Mucosa of stomach (tissue), 1 donor: ENCODE measurements at regions not wholly inside any gene's neighbourhood (a gene's known extent, or its start where the extent isn't known, plus 50 kb on each side); places are given as distances from the start of the nearest gene placed in this dataset.

Experiments
- H3K27me3 ChIP-seq: one replicate; pipeline ENCODE4 v1.7.0; 2013; ENCODE audit warnings: mild to moderate bottlenecking, low read length; ENCODE audit not compliant: control insufficient read depth, insufficient read depth
- H3K36me3 ChIP-seq: one replicate; pipeline ENCODE4 v1.7.0; 2013; ENCODE audit warnings: low read length; ENCODE audit not compliant: control insufficient read depth, insufficient read depth
- H3K4me1 ChIP-seq: one replicate; pipeline ENCODE4 v1.7.0; 2013; ENCODE audit warnings: mild to moderate bottlenecking, low read length; ENCODE audit not compliant: control insufficient read depth, insufficient read depth
- H3K4me3 ChIP-seq: one replicate; pipeline ENCODE4 v1.7.0; 2013; ENCODE audit warnings: low read length
- H3K9ac ChIP-seq: one replicate; pipeline ENCODE4 v1.7.0; 2013; ENCODE audit warnings: mild to moderate bottlenecking, low read length, moderate library complexity
- H3K9me3 ChIP-seq: one replicate; pipeline ENCODE4 v1.7.0; 2013; ENCODE audit warnings: mild to moderate bottlenecking, low read length, moderate library complexity; ENCODE audit not compliant: control insufficient read depth
- donor health status: Pancreatic carcinoma.

DNA sequence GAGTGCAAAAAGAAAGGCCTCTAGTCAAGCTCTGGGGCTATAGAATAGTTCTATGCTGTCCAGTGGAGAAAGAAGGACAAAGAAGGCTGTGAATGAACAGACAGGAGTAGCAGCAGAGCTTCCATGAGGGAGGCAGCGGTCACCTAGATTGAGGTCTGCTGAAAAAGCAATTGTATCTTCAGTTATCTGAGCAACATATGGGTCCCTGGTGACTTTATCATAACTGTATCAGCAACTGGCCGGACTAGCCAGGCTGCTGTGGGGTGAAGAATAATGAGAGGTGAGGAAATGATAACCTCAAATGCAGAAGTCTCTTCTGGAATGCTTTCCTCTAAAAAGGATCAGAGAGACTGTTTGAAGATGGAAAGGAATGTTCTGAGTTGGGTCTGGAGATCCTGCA, 971.3 kb upstream of the TMEM132C start:
- Histone ChIP-seq H3K27me3 (no peaks in the 10 kb centered on the region), H3K4me3 (no peak overlapping the region), H3K9me3 (no peaks in the 10 kb centered on the region), H3K9ac (no peak overlapping the region), H3K36me3 (no peaks in the 10 kb centered on the region), H3K4me1 (no peaks in the 10 kb centered on the region)

- H3K9ac ChIP-seq: no peak overlapping the region
- H3K9me3 ChIP-seq: no peaks in the 10 kb centered on the region
- no peak overlapping the region for H3K4me3 ChIP-seq
- no peaks in the 10 kb centered on the region for H3K27me3 ChIP-seq
- no peaks in the 10 kb centered on the region for H3K4me1 ChIP-seq
- H3K36me3 ChIP-seq: no peaks in the 10 kb centered on the region
Measured at GRCh38 chr12:127296591-127296990, 970.4 kb upstream of the TMEM132C start.

- Histone ChIP-seq H3K9me3 (no peaks in the 10 kb centered on the region), H3K36me3 (no peaks in the 10 kb centered on the region), H3K27me3 (no peaks in the 10 kb centered on the region), H3K4me3 (no peak overlapping the region), H3K4me1 (no peaks in the 10 kb centered on the region), H3K9ac (no peak overlapping the region)
Measured at GRCh38 chr12:127297327-127297726, 969.6 kb upstream of the TMEM132C start.

GRCh38 chr12:127300075-127300474, 966.9 kb upstream of the TMEM132C start:
- Histone ChIP-seq H3K4me1 (no peaks in the 10 kb centered on the region), H3K4me3 (no peak overlapping the region)

DNA sequence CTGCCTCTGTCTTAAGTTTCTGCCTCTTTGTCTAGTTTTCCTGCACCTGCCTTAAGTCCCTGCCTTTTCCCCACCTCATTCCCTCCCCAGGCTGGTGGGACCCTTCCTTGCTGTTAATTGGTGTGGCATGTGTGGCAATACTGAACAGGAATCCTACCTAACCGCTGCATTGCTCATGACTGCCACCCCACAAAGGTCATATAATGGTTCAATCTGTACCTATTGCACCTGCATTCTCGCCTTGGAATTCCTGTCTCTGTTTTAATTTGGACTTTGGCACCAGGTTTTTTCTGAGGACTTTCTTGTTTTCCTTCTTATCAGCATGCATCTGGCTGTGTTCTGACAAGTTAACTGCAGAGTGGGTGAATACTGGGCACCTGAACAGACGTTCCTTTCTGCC, 966.2 kb upstream of the TMEM132C start:
- Histone ChIP-seq H3K27me3 (no peaks in the 10 kb centered on the region), H3K9me3 (no peaks in the 10 kb centered on the region), H3K9ac (no peak overlapping the region), H3K4me1 (no peaks in the 10 kb centered on the region), H3K4me3 (no peak overlapping the region), H3K36me3 (no peaks in the 10 kb centered on the region)

More at GRCh38 chr12:127300075-127300474, 966.9 kb upstream of the TMEM132C start:
- no peaks in the 10 kb centered on the region for H3K27me3 ChIP-seq
- H3K9me3 ChIP-seq: no peaks in the 10 kb centered on the region
- no peaks in the 10 kb centered on the region for H3K36me3 ChIP-seq
- H3K9ac ChIP-seq: no peak overlapping the region

DNA sequence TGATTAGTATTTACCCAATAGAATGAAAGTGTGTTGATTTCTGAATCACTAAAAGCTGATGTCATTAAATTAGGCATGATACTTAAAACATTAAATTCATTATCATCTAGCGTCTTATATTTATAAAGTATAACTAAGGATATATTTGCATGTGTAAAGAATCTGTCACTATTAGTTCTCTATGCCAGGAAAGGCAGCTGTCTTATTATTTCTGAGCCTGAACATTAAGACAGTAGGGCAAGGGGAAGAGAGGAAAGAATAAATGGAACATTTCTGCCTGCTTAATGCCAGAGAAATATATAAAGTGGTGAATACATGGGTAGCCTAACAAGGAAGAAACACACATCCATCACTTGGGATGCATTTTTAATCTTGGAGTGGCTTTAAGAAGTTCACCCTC, 965.1 kb upstream of the TMEM132C start:
- H3K4me3 ChIP-seq: no peak overlapping the region
- H3K27me3 ChIP-seq: no peaks in the 10 kb centered on the region
- no peak overlapping the region for H3K9ac ChIP-seq
- no peaks in the 10 kb centered on the region for H3K4me1 ChIP-seq
- no peaks in the 10 kb centered on the region for H3K36me3 ChIP-seq
- no peaks in the 10 kb centered on the region for H3K9me3 ChIP-seq

DNA sequence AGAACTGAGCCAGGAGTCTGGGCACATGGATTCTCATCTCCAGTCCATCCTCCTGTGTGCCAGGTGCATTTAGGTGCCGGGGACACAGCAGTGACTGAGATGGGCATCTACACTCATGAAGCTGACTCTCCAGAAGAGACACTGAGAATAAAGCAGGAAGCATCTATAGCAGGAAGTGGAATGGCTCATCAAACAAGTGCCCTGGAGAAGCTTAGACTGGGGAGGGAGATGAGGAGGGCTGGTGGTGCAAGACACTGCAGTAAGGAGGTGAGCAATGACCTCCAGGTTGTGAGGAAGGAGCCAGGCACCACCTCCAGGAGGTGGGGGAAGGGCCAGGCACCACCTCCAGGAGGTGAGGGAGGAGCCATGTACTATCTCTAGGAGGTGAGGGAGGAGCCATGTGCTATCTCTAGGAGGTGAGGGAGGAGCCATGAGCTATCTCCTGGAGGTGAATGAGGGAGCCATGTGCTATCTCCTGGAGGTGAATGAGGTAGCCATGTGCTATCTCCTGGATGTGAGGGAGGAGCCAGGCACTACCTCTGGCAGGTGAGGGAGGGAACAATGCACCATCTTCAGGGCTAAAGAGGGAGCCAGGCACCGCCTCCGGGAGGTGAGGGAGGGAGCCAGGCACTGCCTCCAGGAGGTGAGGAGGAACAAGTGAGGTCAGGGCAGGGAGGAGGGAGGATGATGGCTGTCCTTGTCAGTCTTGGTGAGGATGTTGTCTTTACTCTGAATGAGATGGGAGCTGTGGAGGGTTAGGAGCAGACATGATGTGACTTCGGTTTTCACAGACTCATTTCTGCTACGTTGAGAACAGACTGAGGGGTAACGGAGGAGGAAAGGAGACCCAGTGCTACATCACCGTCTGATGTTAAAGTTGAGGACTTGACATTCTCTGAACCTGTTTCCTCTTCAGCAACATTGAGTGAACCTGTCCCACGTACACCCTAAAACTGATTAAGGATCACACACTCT, 961.9 kb upstream of the TMEM132C start:
- Histone ChIP-seq H3K9ac (no peak overlapping the region), H3K9me3 (no peaks in the 10 kb centered on the region), H3K36me3 (no peaks in the 10 kb centered on the region), H3K4me1 (no peaks in the 10 kb centered on the region), H3K27me3 (no peaks in the 10 kb centered on the region), H3K4me3 (no peak overlapping the region)

DNA sequence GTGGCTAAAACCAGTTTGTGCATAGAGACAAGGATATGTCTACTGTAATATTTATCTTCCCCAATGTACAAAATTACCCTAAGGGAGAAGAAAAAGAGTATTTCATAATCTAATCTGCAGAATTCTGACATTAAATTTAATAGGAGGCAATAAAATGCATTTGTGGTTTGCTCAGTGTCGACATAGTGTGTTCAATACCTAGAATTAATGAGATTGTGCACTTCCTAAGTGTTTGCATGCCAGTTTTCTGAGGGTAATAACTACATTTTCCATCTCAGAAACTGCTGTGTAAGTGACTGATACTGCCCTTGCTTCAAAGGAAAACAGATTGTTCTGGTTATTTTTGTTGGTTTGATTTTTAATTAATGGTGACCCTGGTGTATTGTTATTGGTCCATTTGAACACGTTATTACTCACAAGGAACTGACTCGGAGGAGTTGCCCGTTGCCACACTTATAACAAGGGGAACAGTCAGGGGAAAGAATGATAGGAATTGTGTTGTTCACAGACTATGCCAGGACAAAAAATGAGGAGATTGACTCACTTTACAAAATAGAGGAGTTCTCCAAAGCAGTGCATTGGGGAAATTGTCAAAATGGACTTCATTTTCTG, 960.3 kb upstream of the TMEM132C start:
- Histone ChIP-seq H3K9me3 (no peaks in the 10 kb centered on the region), H3K9ac (no peak overlapping the region), H3K4me1 (no peaks in the 10 kb centered on the region), H3K4me3 (no peak overlapping the region), H3K27me3 (no peaks in the 10 kb centered on the region), H3K36me3 (no peaks in the 10 kb centered on the region)

DNA sequence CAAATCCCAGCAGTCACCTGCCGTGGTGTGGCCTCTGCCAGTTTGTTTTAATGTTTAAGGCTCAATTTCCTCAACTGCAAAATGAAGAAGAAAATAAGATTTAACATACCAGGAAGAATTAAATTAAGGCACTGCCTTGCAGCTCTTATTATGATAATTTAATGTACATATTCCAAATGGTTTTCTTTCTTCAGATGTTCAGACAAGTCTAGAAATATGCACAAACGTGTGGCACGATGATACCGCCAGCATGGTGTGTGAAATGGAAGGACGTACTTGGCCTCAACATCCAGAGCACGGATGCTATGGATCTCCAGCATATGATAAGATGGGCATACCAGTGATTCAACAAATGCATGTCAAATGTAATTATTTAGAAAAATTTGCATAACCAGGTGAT, 959.4 kb upstream of the TMEM132C start:
- no peak overlapping the region for H3K9ac ChIP-seq
- H3K36me3 ChIP-seq: no peaks in the 10 kb centered on the region
- H3K27me3 ChIP-seq: no peaks in the 10 kb centered on the region
- H3K4me3 ChIP-seq: no peak overlapping the region
- H3K9me3 ChIP-seq: no peaks in the 10 kb centered on the region
- H3K4me1 ChIP-seq: no peaks in the 10 kb centered on the region

DNA sequence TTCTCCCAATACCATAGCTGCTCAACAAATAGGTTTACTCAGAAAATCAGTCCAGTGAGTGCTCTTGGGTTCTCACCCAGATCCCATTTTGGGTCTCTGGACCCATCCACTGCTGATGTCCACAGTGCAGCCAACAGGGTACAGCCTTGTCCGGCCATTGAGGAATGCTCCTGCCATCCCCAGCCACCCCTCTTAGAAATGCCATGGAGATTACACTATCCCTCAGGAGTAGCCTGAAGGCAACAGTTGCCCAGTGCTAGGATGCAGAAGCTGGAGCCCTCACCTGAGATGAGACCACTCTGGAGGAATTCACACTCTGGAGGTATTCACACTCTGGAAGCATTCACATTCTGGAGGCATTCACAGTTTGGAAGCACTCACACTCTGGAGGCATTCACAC, 958.8 kb upstream of the TMEM132C start:
- H3K9me3 ChIP-seq: no peaks in the 10 kb centered on the region
- H3K9ac ChIP-seq: no peak overlapping the region
- no peaks in the 10 kb centered on the region for H3K27me3 ChIP-seq
- no peaks in the 10 kb centered on the region for H3K36me3 ChIP-seq
- H3K4me3 ChIP-seq: no peak overlapping the region
- H3K4me1 ChIP-seq: no peaks in the 10 kb centered on the region

- Histone ChIP-seq H3K36me3 (no peaks in the 10 kb centered on the region), H3K4me3 (no peak overlapping the region), H3K4me1 (no peaks in the 10 kb centered on the region), H3K9me3 (no peaks in the 10 kb centered on the region), H3K9ac (no peak overlapping the region), H3K27me3 (no peaks in the 10 kb centered on the region)
Measured at GRCh38 chr12:127310548-127310947, 956.4 kb upstream of the TMEM132C start.

DNA sequence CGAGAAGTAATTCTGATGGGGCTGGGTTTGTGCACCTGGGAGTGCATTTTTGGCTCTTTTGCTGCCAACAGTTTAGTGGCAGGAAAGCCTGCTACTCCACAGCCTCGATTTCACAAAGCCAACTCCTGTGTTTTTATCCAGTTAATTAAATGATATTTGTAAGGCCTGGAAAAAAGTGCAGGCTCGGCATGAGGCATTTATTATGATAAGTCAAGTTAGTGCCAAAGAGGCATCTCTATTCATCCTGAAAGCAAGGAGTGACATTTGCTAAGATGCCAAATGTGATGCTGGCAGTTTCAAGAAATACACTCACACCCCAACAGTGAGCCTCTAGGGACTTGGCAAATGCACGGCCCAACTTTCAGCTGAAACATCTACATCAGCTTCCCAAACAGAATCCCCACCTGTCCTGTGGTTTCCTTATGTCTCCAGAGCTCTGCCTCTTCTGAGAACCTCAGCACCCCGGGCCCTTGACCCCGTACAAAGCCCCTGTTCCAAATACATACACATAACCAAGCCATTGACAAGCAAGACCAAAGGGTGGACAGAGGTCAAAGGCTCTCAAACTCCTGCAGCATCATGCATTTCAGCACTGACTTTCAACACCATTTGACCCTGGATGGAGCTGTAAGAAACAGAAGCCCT, 955.1 kb upstream of the TMEM132C start:
- Histone ChIP-seq H3K9me3 (no peaks in the 10 kb centered on the region), H3K36me3 (no peaks in the 10 kb centered on the region), H3K4me3 (no peak overlapping the region), H3K27me3 (no peaks in the 10 kb centered on the region), H3K4me1 (no peaks in the 10 kb centered on the region), H3K9ac (no peak overlapping the region)
